Choroid plexus epithelial cell (primary cell): ENCODE measurements at regions not wholly inside any gene's neighbourhood (a gene's known extent, or its start where the extent isn't known, plus 50 kb on each side); places are given as distances from the start of the nearest gene placed in this dataset.

Source experiments
- DNase-seq: peaks from one replicate; pipeline ENCODE4 v3.0.0-alpha.2; 2010; ENCODE audit warnings: low read depth
- H3K4me3 ChIP-seq: 2 replicates; pipeline ENCODE4 v1.5.1; 2011; ENCODE audit warnings: low read depth, mild to moderate bottlenecking, control low read depth, low read length, moderate library complexity
- CTCF ChIP-seq: conservative IDR thresholded peaks from 2 replicates; pipeline ENCODE4 v1.5.1; 2011; ENCODE audit warnings: low read depth, mild to moderate bottlenecking, control low read depth, inconsistent platforms, low read length, moderate library complexity

GRCh38 chr13:85616275-85616674 lies 182.9 kb downstream of the SLITRK6 start:
- TF ChIP-seq CTCF: no peak
- no peak for DNase-seq
- no peak overlapping the region for H3K4me3 ChIP-seq

GRCh38 chr13:85615031-85615430 lies 184.2 kb downstream of the SLITRK6 start:
- TF ChIP-seq CTCF: no peak
- no peak overlapping the region for H3K4me3 ChIP-seq
- DNase-seq: no peak

GRCh38 chr13:85610024-85610423 lies 189.2 kb downstream of the SLITRK6 start:
- no peak for DNase-seq
- no peak overlapping the region for H3K4me3 ChIP-seq
- TF ChIP-seq CTCF: no peak

GRCh38 chr13:85608255-85608829 lies 190.9 kb downstream of the SLITRK6 start:
- no peak for TF ChIP-seq CTCF
- no peak overlapping the region for H3K4me3 ChIP-seq
- no peak for DNase-seq

- DNase-seq: no peak
- TF ChIP-seq CTCF: no peak
Measured at GRCh38 chr13:85603735-85604134, 195.5 kb downstream of the SLITRK6 start.

GRCh38 chr13:85601526-85601925 lies 197.7 kb downstream of the SLITRK6 start:
- peak; percentile 18 for DNase-seq
- H3K4me3 ChIP-seq: no peak overlapping the region
- TF ChIP-seq CTCF: no peak

More at GRCh38 chr13:85603735-85604134, 195.5 kb downstream of the SLITRK6 start:
- H3K4me3 ChIP-seq: no peak overlapping the region

GRCh38 chr13:85597790-85598500 lies 201.3 kb downstream of the SLITRK6 start:
- no peak for TF ChIP-seq CTCF
- DNase-seq: peak; percentile 20
- no peak overlapping the region for H3K4me3 ChIP-seq
